Kidney tubule cell (primary cell): ENCODE measurements at regions not wholly inside any gene's neighbourhood (a gene's known extent, or its start where the extent isn't known, plus 50 kb on each side); places are given as distances from the start of the nearest gene placed in this dataset.

Source experiments
- DNase-seq: peaks from one replicate; pipeline ENCODE4 v3.0.0-alpha.2; 2018; ENCODE audit warnings: low spot score

DNA sequence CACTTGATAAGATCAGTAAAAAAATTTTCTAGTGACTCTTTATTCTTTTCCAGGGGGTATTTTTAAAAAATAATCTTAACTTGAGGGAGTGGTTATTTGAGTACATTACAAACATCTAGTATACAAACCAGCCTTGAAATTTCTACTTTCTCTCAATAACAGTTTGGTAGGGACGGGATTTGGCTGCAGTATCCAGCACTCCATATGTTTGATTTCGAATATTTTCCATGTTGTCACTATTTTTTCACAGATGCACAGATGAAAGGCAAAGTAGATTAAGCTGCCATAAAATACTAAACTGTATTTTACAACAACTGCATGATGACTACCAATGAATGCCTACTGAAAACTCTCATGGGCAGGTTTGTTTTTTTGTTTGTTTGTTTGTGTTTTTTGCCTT, 225.0 kb downstream of the COX7B2 start:
- DNase-seq = no peak

DNA sequence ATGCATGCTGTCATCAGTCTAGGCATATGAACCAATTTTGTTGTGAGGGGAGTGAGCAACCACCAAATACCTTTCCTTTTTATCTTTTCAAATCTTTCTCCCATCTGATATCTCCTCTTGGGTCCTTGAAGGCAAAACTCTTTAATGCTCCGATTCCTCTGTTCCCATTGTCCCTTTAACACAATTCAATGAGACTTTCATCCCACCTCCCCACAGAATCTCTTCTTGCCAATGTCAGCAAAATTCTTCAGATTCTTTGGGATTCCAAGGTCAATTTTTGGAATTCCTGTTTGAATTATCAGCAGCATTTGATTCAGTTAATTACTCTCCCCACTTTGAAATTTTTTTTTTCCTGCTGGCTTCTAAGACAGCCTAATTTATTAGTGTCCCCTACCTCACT, 232.7 kb downstream of the COX7B2 start:
- DNase-seq = no peak

DNA sequence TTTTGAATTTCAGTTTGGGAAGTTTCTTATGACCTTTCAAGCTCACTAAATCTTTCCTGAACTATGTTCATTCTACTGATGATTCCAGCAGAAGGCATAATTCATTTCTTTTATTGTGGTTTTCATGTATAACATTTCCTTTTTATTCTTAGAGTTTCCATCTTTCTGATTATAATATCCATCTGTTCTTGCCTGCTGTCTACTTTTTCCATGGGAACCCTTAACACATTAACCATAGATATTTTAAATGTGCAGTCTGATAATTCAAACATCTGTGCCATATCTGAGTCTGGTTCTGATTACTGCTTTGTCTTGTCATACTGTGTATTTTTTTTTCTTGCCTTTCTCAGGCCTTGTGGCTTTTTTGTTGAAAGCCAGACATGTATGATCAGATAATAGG, 234.7 kb downstream of the COX7B2 start:
- no peak for DNase-seq

- DNase-seq = no peak
These were observed 241.3 kb downstream of the COX7B2 start for GRCh38 chr4:46667790-46668189.

- peak; percentile 33 for DNase-seq
These were observed 253.0 kb downstream of the COX7B2 start for GRCh38 chr4:46656071-46656470.

- no peak for DNase-seq
These were observed 255.2 kb downstream of the COX7B2 start for GRCh38 chr4:46653842-46654241.

GRCh38 chr4:46649390-46649789, 259.5 kb upstream of the GABRA2 start:
- DNase-seq = no peak

- peak; percentile 72 for DNase-seq
These were observed 258.3 kb upstream of the GABRA2 start for GRCh38 chr4:46648088-46648744.

GRCh38 chr4:46645126-46645525, 255.2 kb upstream of the GABRA2 start:
- no peak for DNase-seq
